CD14-positive monocyte (primary cell): ENCODE measurements at regions not wholly inside any gene's neighbourhood (a gene's known extent, or its start where the extent isn't known, plus 50 kb on each side); places are given as distances from the start of the nearest gene placed in this dataset.

Experiments
- DNase-seq, 3 donors: peaks; one replicate each; pipeline ENCODE4 v3.0.0-alpha.2; 2011 to 2022
- H2AFZ ChIP-seq: 2 replicates; pipeline ENCODE4 v1.6.0; 2012; ENCODE audit warnings: mild to moderate bottlenecking, low read depth, low read length, inconsistent platforms; ENCODE audit not compliant: insufficient read depth, poor library complexity, severe bottlenecking
- H3K27ac ChIP-seq, 2 donors: 1 replicate in 1 of 2; 2 replicates in 1 of 2; pipeline ENCODE4 v1.5.1; 2012 to 2013; ENCODE audit warnings: low read length in 2 of 2, control low read depth in 1 of 2, inconsistent platforms in 1 of 2, low read depth in 1 of 2, mild to moderate bottlenecking in 1 of 2
- H3K27me3 ChIP-seq, 2 donors: one replicate each; pipeline versions ENCODE4 v1.6.0 to v1.6.1; 2011 to 2013; ENCODE audit warnings: low read length in 2 of 2; ENCODE audit not compliant: control insufficient read depth in 2 of 2, insufficient read depth in 2 of 2
- H3K36me3 ChIP-seq, 2 donors: replicated peaks in 1 of 2; 1 replicate in 1 of 2; 2 replicates in 1 of 2; pipeline versions ENCODE4 v1.5.1 to v1.6.1; 2012 to 2013; ENCODE audit warnings: low read length in 2 of 2, control low read depth in 1 of 2, inconsistent platforms in 1 of 2, mild to moderate bottlenecking in 1 of 2; ENCODE audit not compliant: insufficient read depth in 2 of 2, control insufficient read depth in 1 of 2
- H3K4me1 ChIP-seq, 2 donors: 1 replicate in 1 of 2; 2 replicates in 1 of 2; pipeline versions ENCODE4 v1.5.1 to v1.6.1; 2012 to 2013; ENCODE audit warnings: low read length in 2 of 2, control low read depth in 1 of 2, inconsistent platforms in 1 of 2, mild to moderate bottlenecking in 1 of 2, moderate library complexity in 1 of 2; ENCODE audit not compliant: insufficient read depth in 2 of 2, control insufficient read depth in 1 of 2
- H3K4me2 ChIP-seq: replicated peaks from 2 replicates; pipeline ENCODE3; 2012; ENCODE audit warnings: low read length, moderate library complexity, mild to moderate bottlenecking; ENCODE audit not compliant: poor library complexity, severe bottlenecking; ENCODE audit errors: extremely low read depth
- H3K4me3 ChIP-seq, 3 experiments: fragments of 200-600 bp in 1 of 3; sonication (generic) in 1 of 3; replicated peaks in 1 of 3; 1 replicate in 2 of 3; 2 replicates in 1 of 3; pipeline ENCODE4 v1.5.1; 2011 to 2013; ENCODE audit warnings: low read length in 3 of 3, mild to moderate bottlenecking in 3 of 3, control low read depth in 2 of 3, low read depth in 2 of 3, inconsistent platforms in 1 of 3, moderate library complexity in 1 of 3
- H3K79me2 ChIP-seq: 2 replicates; pipeline ENCODE4 v1.6.0; 2012; ENCODE audit warnings: mild to moderate bottlenecking, control low read depth, inconsistent platforms, low read length, moderate library complexity; ENCODE audit not compliant: insufficient read depth
- H3K9ac ChIP-seq: 2 replicates; pipeline ENCODE4 v1.6.0; 2017; ENCODE audit warnings: low read length, mild to moderate bottlenecking; ENCODE audit not compliant: insufficient read depth, poor library complexity, severe bottlenecking
- H3K9me3 ChIP-seq, 2 donors: replicated peaks in 1 of 2; 1 replicate in 1 of 2; 2 replicates in 1 of 2; pipeline versions ENCODE4 v1.5.1 to v1.6.1; 2012 to 2013; ENCODE audit warnings: low read length in 2 of 2, control low read depth in 1 of 2; ENCODE audit not compliant: control insufficient read depth in 1 of 2, insufficient read depth in 1 of 2
- H4K20me1 ChIP-seq: 2 replicates; pipeline ENCODE4 v1.6.0; 2012; ENCODE audit warnings: mild to moderate bottlenecking, low read length, control low read depth, moderate library complexity; ENCODE audit not compliant: insufficient read depth
- H3K27ac Mint-ChIP-seq, 7 donors: one replicate each; pipeline ENCODE4 v1.8.0; 2020; ENCODE audit warnings: mild to moderate bottlenecking in 7 of 7, mixed read lengths in 7 of 7, moderate library complexity in 6 of 7, inconsistent platforms in 2 of 7
- H3K27me3 Mint-ChIP-seq, 3 donors: one replicate each; pipeline ENCODE4 v1.8.0; 2021 to 2022; ENCODE audit warnings: low read depth in 3 of 3, mild to moderate bottlenecking in 3 of 3, mixed read lengths in 3 of 3, moderate library complexity in 3 of 3, inconsistent platforms in 1 of 3
- H3K36me3 Mint-ChIP-seq, 2 donors: one replicate each; pipeline ENCODE4 v1.8.0; 2020; ENCODE audit warnings: mixed read lengths in 2 of 2, inconsistent platforms in 1 of 2, mild to moderate bottlenecking in 1 of 2
- H3K4me1 Mint-ChIP-seq: one replicate; pipeline ENCODE4 v1.8.0; 2020; ENCODE audit warnings: mild to moderate bottlenecking, mixed read lengths
- H3K4me3 Mint-ChIP-seq, 2 donors: one replicate each; pipeline ENCODE4 v1.8.0; 2020; ENCODE audit warnings: mild to moderate bottlenecking in 2 of 2, mixed read lengths in 2 of 2, moderate library complexity in 1 of 2
- H3K9me3 Mint-ChIP-seq, 7 donors: one replicate each; pipeline ENCODE4 v1.8.0; 2020 to 2022; ENCODE audit warnings: mixed read lengths in 7 of 7, mild to moderate bottlenecking in 6 of 7, moderate library complexity in 6 of 7, inconsistent platforms in 2 of 7
- WGBS: methylation state at CpG from one replicate; pipeline ENCODE4 v1.1.5; 2013; ENCODE audit warnings: missing lambda C conversion rate; ENCODE audit not compliant: insufficient coverage; 5-methylcytosine and 5-hydroxymethylcytosine counted together
- intact Hi-C, 2 donors: fragments of 100-400 bp; cut with micrococcal nuclease; formaldehyde crosslinking; loops; one replicate each; pipeline versions ENCODE4 v1.15.0 to v1.15.1; 2023
- TF ChIP-seq, protein P1 (sequence below): fragments of 200-600 bp; IDR thresholded peaks from one replicate; pipeline ENCODE4 v1.8.0; 2022; ENCODE audit warnings: antibody characterized with exemption, mild to moderate bottlenecking

DNA sequence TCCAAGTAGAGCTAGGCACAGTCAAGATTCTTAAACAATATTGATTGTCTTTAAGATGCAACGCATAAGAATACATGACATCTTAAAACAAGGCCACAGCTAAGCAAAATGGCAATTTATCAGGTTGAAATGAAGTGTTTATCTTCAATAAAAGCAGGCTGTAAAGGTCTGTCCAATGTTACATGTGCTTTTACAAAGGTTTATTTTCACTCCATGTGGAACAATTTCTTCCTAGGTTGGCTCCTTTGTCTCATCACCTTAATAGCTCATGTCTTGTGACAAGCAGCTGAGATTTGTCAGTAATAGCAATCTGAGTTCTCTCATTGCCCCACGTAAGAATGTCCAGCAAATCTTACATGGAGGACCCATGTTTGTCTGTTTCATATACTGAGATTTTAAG, 437.6 kb downstream of the GPAM start:
- Mint-ChIP-seq H3K27me3 (no peaks in the 10 kb centered on the region), H3K4me3 (no peak overlapping the region), H3K9me3 (peaks cover 0 to 3% (median 0%) of the 10 kb centered on the region in 7 donors), H3K36me3 (no peaks in the 10 kb centered on the region), H3K4me1 (no peaks in the 10 kb centered on the region), H3K27ac (no peak overlapping the region)
- no peak overlapping the region for H3K27ac ChIP-seq
- H3K36me3 ChIP-seq: no peaks in the 10 kb centered on the region
- H3K79me2 ChIP-seq: no peaks in the 10 kb centered on the region
- DNase-seq: no peak
- intact Hi-C loops: no loop called here
- H3K9ac ChIP-seq: no peak overlapping the region
- WGBS: no CpG with 5 or more reads among the region's 2 CpGs
- no peak overlapping the region for H2AFZ ChIP-seq
- H4K20me1 ChIP-seq: no peaks in the 10 kb centered on the region
- no peak overlapping the region for H3K4me3 ChIP-seq
- no peak overlapping the region for H3K4me2 ChIP-seq
- no peaks in the 10 kb centered on the region for H3K27me3 ChIP-seq
- TF ChIP-seq, protein P1, sequence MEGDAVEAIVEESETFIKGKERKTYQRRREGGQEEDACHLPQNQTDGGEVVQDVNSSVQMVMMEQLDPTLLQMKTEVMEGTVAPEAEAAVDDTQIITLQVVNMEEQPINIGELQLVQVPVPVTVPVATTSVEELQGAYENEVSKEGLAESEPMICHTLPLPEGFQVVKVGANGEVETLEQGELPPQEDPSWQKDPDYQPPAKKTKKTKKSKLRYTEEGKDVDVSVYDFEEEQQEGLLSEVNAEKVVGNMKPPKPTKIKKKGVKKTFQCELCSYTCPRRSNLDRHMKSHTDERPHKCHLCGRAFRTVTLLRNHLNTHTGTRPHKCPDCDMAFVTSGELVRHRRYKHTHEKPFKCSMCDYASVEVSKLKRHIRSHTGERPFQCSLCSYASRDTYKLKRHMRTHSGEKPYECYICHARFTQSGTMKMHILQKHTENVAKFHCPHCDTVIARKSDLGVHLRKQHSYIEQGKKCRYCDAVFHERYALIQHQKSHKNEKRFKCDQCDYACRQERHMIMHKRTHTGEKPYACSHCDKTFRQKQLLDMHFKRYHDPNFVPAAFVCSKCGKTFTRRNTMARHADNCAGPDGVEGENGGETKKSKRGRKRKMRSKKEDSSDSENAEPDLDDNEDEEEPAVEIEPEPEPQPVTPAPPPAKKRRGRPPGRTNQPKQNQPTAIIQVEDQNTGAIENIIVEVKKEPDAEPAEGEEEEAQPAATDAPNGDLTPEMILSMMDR: no peak
- H3K9me3 ChIP-seq: no peaks in the 10 kb centered on the region
- no peaks in the 10 kb centered on the region for H3K4me1 ChIP-seq

DNA sequence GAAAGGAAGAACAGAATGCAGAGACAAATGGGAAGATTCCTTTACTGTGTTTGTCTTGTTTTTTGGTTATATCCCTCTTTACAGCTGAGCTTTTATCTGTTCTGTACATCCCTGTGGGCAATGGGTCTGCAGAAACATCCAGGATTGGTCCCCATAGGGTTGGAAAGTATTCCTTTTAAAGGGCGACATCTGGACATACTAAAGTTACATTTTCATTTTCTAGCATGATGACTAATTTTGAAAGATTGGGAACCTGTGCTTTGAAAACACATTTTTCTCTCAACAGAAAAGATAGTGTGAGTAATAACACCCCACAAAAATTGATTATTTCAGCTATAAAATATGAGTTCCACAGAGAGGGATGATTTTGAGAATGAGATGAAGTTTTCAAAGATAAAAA, 435.8 kb downstream of the GPAM start:
- no peak overlapping the region for H3K4me3 Mint-ChIP-seq
- no peak for DNase-seq
- Histone ChIP-seq H3K4me2 (no peak overlapping the region), H3K9ac (no peak overlapping the region), H2AFZ (no peak overlapping the region), H3K27ac (no peak overlapping the region), H4K20me1 (no peaks in the 10 kb centered on the region), H3K79me2 (no peaks in the 10 kb centered on the region), H3K36me3 (no peaks in the 10 kb centered on the region), H3K4me3 (no peak overlapping the region), H3K27me3 (no peaks in the 10 kb centered on the region), H3K9me3 (no peaks in the 10 kb centered on the region), H3K4me1 (no peaks in the 10 kb centered on the region)
- TF ChIP-seq, protein P1: no peak
- H3K9me3 Mint-ChIP-seq: peaks cover 0 to 3% (median 0%) of the 10 kb centered on the region in 7 donors
- no peaks in the 10 kb centered on the region for H3K27me3 Mint-ChIP-seq
- H3K36me3 Mint-ChIP-seq: no peaks in the 10 kb centered on the region
- no peak overlapping the region for H3K27ac Mint-ChIP-seq
- no peaks in the 10 kb centered on the region for H3K4me1 Mint-ChIP-seq
- WGBS: no CpG with 5 or more reads among the region's 1 CpG
- intact Hi-C loops: no loop called here
